ENCODE measurements at regions not wholly inside any gene's neighbourhood (a gene's known extent, or its start where the extent isn't known, plus 50 kb on each side); places are given as distances from the start of the nearest gene placed in this dataset.

GRCh38 chr6:10144772-10145171 is 270.1 kb downstream of the TFAP2A start (continued):
- TF ChIP-seq ZBTB33 (IDR thresholded peaks at IDR 0.05; ENCODE audit: extremely low read depth, insufficient replicate concordance, low read length), result no peak
- no peak for TF ChIP-seq ZFX (IDR thresholded peaks at IDR 0.05)

- no peaks in the 10 kb centered on the region for H3K36me3 ChIP-seq (ENCODE audit: control insufficient read depth in 1 of 2, insufficient read depth in 2 of 2, low read length in 2 of 2)
- H3K79me2 ChIP-seq (ENCODE audit: insufficient read depth, low read length), result no peaks in the 10 kb centered on the region
- no peaks in the 10 kb centered on the region for H3K27me3 ChIP-seq (ENCODE audit: insufficient read depth, low read length)
- no peaks in the 10 kb centered on the region for H3K9me3 ChIP-seq (ENCODE audit: control insufficient read depth in 1 of 2, insufficient read depth in 1 of 2, low read depth in 1 of 2, low read length in 2 of 2)
- no TSS peak for BruUV-seq (replicated peaks)
- no peak overlapping the region for H3K27ac ChIP-seq (ENCODE audit: low read depth, low read length)
- H4K20me1 ChIP-seq (ENCODE audit: insufficient read depth), result no peaks in the 10 kb centered on the region
- H3K4me2 ChIP-seq (ENCODE audit: low read length), result no peak overlapping the region
- H3K4me3 ChIP-seq (replicated peaks in 1 of 2; ENCODE audit: low read depth in 1 of 2, low read length in 2 of 2), result no peak overlapping the region
- ATAC-seq, result no peak
- TF ChIP-seq CTCF (IDR thresholded peaks at IDR 0.05 in 2 of 3, conservative IDR thresholded peaks at IDR 0.05 in 1 of 3; ENCODE audit: borderline replicate concordance in 1 of 3, insufficient read depth in 1 of 3, low read depth in 2 of 3, low read length in 2 of 3) (no peak), EZH2phosphoT487 (IDR thresholded peaks at IDR 0.05; ENCODE audit: borderline replicate concordance) (no peak), CEBPB (IDR thresholded peaks at IDR 0.05; ENCODE audit: low read depth) (no peak), ATF3 (IDR thresholded peaks at IDR 0.05) (no peak), SP1 (IDR thresholded peaks at IDR 0.05; ENCODE audit: low read depth) (no peak)
- no peaks in the 10 kb centered on the region for H3K4me1 ChIP-seq (ENCODE audit: control insufficient read depth in 1 of 2, insufficient read depth in 2 of 2, low read length in 2 of 2)
- H2AFZ ChIP-seq (ENCODE audit: low read depth, low read length, poor library complexity, severe bottlenecking), result no peak overlapping the region
- intact Hi-C loops (cut with micrococcal nuclease), result no loop called here
- DNase-seq (ENCODE audit: low read depth, low spot score), result no peak
- POLR2A ChIA-PET, result no interaction called here
- H3K9me2 ChIP-seq (ENCODE audit: insufficient read depth), result no peaks in the 10 kb centered on the region
- no peak overlapping the region for H3K9ac ChIP-seq (ENCODE audit: low read length)
- RAD21 ChIA-PET (ENCODE audit: low non-redundant PET in 1 of 2, low total read pairs in 2 of 2, uncharacterized antibody in 2 of 2, unreplicated experiment in 2 of 2), result no interaction called here
- CTCF ChIA-PET, result no interaction called here
Measured at GRCh38 chr6:10141746-10142443, 273.0 kb downstream of the TFAP2A start.
